ENCODE measurements at regions not wholly inside any gene's neighbourhood (a gene's known extent, or its start where the extent isn't known, plus 50 kb on each side); places are given as distances from the start of the nearest gene placed in this dataset.
A peak's percentile ranks its signal among the peaks of the same experiment; 100 is the strongest.

DNA sequence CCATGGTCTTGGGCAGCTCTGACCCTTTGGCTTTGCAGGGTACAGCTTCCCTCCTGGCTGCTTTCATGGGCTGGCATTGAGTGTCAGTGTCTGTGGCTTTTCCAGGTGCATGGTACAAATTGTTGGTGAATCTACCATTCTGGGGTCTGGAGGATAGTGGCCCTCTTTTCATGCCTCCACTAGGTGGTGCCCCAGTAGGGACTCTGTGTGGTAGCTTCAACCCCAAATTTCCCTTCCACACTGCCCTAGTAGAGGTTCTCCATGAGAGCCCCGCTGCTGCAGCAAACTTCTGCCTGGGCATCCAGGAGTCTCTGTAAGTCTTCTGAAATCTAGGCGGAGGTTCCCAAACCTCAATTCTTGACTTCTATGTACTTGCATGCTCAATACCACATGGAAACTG is 494.5 kb upstream of the LRRC7 start:
- TF ChIP-seq CTCF (IDR thresholded peaks at IDR 0.05; ENCODE audit: low read length) (peak; percentile 8; the same call in 1 of the 2 replicates), EZH2 (IDR thresholded peaks at IDR 0.05; ENCODE audit: borderline replicate concordance, low read length) (no peak)
